GM21447 (cell line): ENCODE measurements at regions not wholly inside any gene's neighbourhood (a gene's known extent, or its start where the extent isn't known, plus 50 kb on each side); places are given as distances from the start of the nearest gene placed in this dataset.
A peak's percentile ranks its signal among the peaks of the same experiment; 100 is the strongest.
"Not testable (repeated sequence)": the region's sequence is repeated elsewhere in the genome, so short reads cannot be mapped to it uniquely, and the experiment has no call there.

Source experiments
- ATAC-seq: cut with Tn5 transposase; IDR thresholded peaks from one replicate; pipeline ENCODE4 v1.9.1; 2021; ENCODE audit not compliant: unreplicated experiment

DNA sequence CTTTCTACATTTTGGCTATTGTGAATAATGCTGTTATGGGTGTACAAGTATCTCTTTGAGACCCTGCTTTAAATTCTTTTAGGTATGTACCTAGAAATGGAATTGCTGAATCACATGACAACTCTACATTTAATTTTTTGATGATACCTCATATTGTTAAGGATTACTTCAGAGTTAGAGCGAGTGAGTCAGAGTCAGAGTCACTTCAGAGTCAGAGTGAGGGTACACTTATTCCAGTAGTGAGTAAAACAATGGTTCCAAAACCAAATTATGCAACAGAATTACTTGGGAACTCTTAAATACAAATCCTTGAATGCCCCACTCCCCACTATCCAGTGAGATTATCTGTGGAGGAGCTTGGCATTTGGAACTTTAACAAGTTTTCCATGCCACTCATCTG is 50.3 kb upstream of the SNRK start:
- no peak for ATAC-seq

DNA sequence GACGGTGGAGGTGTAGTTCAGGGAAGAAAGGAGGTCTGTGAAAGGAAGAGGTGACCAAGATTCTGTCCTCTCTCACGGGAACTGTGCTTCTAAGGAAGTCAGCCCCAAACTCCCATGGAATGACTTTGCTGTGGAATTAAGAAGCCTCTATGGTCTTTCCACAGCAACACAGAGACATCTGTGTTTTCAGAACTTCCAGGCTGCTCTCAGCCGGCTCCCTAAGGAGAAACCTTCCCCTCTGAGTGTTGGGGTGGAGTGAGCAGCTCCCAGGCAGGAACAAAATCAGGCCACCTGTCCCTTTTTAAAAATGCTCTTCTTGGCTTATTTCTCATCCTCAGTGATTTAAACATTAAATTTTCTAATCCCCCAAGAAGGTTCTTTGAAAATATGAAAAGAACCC is 53.3 kb upstream of the SNRK start:
- no peak for ATAC-seq

DNA sequence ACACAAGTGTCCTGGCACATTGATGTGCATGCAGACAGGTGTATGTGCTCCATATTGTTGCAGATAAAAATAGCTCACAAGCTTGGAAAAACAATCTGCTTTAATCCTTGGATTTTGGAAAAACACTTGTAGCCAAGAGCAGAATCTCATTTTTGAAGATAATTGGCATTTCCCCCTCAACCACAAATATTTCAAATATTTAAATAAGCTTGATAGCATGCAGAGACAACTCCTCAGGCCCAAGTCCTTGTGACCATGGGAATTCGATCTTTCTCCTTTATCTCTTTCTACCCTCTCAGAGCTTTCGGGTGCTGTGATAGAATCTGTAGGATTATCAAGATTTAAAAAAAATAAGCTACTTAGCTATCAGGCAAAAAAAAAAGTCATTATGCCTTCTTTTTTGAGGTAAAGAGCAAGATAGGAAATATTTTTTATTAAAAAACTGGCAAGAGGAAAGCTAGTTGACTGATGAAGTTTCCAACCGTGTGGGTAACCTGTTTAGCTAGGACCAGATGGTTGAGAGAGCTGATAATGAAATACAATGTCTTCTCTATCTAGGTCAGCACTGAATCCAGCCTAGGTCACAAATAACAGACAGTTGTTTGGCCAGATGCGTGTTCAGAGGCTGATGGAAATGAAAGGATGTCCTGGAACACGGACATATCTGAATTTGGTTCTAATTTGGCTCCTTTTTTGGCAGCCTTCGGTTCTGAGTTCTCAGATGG is 54.9 kb upstream of the SNRK start:
- ATAC-seq: no peak

DNA sequence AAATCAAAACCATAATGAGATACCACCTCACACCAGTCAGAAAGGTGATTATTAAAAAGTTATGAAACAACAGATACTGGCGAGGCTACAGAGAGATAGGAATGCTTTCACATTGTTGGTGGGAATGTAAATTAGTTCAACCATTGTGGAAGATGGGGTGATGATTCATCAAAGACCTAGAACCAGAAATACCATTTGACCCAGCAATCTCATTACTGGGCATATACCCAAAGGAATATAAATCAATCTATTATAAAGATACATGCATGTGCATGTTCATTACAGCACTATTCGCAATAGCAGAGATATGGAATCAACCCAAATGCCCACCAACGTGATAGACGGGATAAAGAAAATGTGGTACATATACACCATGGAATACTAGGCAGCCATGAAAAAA is 56.5 kb upstream of the SNRK start:
- not testable (repeated sequence) for ATAC-seq

DNA sequence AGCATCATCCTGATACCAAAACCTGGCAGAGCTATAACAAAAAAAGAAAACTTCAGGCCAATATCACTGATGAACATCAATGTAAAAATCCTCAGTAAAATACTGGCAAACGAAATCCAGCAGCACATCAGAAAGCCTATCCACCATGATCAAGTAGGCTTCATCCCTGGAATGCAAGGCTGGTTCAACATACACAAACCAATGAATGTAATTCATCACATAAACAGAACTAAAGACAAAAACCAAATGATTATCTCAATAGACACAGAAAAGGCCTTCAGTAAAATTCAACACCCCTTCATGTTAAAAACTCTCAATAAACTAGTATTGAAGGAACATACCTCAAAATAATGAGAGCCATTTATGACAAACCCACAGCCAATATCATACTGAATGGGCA is 58.7 kb upstream of the SNRK start:
- ATAC-seq: not testable (repeated sequence)

DNA sequence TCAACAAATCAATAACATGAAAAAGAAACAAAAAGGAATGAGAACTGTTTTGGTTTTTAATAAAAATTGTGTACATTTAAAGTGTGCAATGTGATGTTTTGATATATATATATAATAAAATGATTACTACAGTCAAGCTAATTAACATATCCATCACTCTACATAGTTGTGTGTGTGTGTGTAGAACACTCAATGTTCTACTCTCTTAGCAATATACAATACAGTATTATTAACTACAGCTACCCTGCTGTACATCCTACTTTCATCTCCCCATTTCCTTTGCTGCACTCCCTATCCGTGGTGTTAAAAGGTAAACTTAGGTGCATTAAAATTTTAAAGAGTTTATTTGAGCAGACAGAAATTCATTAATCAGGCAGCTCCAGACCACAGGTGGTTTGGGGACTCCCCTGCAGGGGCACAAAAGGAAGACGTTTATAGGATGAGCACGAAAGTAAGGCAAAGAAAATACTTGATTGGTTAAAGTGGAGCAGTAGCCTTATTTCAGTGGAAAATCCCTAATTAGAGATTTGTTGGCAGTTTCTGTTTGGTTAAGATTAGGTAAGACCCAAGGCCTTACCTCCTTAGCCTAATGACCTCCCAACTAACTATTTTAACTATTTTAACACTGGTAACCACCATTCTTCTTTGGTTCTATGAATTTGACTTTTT is 61.8 kb upstream of the SNRK start:
- ATAC-seq: no peak

DNA sequence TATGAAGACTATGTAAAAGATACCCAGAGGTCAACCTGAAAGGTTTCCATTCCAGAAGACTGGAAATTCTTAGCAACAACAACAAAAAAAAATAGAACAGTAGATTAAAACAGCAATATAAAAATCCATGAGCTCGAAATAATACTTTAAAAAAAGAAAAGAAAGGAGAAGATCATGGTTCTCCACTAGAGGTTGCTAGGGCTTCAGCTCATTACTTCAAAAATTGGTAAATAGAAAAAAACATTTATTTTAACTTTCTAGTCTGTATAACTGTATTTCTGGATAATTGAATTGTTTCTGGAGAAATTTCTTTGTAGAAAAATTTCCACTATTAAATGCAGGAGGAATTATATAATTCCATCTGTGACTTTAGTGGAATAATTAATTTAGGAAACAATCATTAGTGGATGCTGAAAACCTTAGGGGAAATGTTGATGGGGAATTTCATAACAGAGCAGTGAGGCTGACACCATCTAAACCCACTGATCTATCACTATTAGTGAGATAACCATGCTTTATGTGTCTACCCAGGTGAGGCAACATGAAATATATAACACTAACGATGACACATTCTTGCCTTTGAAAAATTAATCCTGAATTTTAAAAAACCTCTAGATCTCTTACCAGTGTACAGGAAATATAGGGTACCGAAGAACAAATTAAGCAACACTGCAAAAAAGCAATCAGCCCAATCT is 62.5 kb upstream of the SNRK start:
- no peak for ATAC-seq

DNA sequence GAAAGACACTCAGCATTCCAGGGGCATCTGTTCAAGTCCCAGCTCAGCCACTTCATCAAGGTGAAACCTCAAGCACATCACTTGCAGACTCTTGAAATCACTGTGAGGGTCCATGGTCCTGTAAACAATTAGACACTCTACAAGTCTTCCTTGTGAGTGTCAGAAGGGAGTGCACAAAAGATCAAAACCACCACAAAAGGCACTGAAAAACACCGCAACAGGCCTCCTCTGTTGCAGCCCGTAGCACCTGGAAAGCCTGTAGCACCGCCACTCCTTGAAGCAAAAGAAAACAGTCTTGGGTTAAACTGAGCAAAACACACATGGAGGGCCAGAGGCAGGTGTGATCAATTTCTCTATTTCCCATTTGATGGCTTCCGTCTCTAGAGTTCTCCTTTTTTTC is 63.8 kb upstream of the SNRK start:
- ATAC-seq: no peak

DNA sequence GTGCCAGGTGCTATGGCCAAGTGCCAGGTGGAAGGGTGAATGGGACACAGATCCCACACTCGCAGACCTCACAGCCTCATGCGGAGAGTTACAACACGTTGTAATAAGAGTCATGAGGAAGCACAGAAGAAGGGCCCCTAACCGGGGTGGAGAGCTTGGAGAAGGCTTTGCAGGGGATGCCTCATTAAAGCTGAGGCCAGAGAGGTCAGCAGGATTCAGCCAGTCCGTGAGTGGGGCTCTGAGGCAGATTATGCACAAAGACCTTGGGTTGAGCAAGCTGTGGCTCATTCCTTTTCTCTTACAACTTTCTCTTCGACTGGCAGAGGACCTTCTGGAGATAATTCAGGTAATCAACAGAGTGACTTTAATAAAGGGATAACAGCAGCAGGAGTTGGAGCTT is 65.3 kb upstream of the SNRK start:
- no peak for ATAC-seq

DNA sequence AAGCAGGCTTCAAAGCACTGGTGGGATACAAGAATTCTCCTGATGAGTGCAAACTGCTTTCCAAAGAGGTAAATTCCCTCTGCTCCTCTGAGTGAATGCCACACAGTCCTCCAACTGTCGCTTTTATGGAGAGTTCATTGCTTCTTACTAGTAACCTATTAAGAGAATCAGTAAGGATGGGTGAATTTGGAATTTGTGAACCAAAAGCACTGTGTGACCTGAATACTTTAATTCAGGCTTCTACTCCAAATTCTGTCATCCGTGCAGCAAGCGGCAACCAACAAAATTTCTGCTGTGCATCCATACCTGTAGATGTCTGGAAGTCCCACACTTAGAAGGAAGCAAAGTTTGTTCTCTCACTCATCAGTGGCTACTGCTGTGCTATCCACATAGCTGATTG is 66.7 kb upstream of the SNRK start:
- no peak for ATAC-seq

DNA sequence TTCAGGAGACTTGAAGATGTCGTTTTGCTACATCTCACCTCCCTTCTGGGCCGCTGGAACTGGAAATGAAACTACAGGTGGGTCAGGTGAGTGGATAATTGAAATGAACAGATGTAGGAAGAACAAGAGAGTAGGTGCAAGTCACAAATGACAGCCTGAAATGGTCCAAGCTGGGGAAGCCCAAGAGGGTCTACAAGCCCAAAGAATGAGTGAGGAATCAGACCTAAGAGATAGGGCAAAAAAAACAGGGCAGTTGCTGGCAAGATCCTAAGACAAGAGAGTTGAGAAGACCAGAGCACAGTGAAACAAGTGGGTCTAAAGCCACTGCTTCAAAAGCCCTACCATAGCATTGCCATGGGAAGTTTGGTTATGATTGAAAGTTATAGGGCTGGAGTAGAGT is 67.4 kb upstream of the SNRK start:
- ATAC-seq: no peak

DNA sequence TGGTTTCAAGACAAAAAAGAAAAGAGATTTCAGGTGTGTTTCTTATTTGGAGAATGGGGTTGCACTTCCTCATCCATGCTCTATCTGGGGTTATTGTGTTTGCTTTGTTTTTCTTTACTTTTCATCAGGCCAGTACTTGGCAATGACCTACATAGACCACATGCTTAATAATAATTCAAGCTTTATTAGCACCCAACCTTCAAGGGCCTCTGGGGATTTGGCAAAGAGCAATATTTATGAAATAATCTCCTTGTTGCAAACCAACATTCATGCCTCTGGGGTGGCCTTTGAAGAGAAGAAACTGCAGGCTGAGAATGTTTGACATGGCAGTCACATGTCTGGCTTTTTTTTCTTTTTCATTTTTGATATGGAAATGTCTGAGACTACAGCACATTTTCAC is 68.2 kb upstream of the SNRK start:
- ATAC-seq: no peak

DNA sequence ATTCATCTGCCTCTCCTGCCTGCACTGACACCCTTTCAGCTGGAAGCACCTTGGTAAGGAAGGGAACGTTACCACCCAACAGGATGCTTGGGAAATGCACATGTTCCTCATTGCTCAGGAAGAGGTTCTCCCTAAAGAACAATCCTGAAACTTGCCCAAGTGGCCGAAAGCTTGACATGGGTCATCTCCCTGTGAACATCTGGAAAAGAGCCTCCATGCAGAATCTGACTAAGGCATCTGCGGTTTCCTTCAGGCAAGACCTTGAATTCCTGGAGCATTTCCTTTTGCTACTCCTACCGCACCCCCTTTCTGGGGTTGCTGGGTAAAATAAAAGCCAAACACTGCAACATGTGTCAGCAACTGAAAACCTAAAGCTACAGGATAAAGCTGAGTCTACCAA is 68.7 kb upstream of the SNRK start:
- ATAC-seq: no peak

DNA sequence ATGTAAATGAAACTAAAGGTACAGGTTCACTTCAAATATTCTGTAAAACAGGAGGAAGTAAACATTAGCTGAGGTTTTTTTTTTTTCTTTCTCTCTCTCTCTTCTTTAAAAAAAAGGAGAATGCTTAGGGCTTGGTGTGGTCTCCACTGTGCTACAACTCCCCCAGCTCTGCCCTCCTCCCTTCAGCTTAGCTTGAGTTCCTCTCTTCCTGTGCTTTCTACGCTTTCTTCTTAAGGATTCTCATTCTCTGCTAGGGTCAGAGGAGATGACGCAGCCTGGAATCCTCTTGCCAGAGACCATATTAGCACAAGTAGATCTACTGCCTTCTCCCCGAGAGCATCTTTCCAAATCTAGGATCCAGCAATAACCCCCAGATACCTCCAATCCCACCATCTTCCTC is 69.1 kb upstream of the SNRK start:
- no peak for ATAC-seq

DNA sequence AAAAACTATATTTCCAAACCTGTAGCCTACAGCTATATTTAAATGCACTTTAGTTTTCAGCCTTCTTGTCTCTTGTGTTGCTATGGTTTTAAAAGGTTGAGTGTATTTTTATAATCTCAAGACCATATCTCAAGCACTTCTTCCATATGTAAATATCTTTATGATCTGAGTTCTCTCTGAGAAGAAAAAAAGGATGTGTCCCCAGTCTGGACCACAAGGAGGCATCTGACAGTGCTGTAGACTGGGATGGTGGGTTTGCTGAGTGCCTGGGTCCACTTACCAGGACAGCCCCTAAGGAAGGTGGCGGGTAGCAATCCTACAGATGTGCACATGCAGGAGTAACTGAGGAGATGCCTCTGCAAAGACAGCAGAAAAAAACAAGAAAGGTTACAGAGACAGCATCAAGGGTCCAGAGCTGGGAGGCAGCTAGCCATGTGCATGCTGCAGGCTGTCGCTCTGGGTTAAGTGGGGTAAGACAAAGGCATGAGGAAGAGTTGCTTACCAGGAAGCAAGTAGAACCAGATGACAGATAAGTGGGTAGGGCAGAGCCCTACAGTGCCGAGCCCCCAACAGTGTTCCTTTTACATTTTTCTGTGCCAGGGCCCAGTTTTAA is 70.6 kb upstream of the SNRK start:
- ATAC-seq: no peak

DNA sequence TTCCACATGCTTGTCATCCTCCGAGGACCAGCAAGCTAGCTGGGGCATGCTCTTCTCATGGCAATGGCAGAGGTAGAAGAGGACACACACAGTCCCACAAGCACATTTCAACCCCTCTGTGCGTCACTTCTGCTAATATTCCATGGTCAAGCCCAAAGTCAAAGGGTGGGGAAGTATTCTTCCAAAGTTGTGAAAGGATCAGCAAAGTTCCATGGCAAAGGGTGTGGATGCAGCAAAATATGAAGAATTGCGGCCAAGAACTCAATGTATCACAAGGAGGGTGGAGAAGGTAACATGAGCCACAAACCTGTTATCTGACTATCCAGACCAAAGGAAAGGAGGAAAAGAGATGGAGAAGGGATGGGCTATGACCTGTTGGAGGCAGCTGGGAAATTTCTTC is 71.2 kb upstream of the SNRK start:
- no peak for ATAC-seq

DNA sequence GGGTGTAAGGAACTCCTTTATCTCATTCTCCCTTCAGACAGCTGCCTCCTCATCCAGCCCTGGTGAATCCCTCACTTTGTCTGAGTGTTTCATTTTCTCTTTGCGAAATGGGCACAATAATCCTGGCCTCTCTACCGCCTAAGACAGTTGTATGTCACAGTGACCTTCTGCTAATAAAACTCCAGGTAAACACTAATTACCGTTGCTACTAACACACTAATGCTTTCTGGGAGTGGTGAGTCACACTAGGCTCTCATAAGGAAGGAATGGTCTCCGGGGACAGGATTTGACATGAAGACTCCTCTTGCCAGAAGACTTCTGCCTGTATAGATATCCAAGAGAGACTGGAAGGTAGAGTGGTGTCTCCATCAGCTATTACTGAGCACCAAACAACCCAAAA is 71.7 kb upstream of the SNRK start:
- no peak for ATAC-seq

DNA sequence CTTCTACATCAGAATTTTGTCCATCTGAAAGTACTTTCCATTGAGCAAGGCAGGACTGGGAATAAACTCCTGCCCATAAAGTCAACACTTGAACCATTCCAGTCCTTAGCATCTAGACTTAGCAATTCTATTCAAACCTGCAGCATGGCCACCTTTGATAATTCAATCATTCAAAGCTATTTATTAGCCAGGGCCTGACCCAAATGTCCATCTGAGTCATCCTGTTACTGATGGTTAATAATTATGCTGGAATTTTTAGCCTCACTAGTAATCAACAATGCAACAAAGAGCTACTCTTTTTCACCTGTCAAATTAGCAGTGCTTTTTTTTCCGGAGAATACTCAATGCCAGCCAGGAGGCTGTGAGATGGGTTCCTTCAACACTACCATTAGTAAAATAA is 72.7 kb upstream of the SNRK start:
- peak; percentile 63 for ATAC-seq

DNA sequence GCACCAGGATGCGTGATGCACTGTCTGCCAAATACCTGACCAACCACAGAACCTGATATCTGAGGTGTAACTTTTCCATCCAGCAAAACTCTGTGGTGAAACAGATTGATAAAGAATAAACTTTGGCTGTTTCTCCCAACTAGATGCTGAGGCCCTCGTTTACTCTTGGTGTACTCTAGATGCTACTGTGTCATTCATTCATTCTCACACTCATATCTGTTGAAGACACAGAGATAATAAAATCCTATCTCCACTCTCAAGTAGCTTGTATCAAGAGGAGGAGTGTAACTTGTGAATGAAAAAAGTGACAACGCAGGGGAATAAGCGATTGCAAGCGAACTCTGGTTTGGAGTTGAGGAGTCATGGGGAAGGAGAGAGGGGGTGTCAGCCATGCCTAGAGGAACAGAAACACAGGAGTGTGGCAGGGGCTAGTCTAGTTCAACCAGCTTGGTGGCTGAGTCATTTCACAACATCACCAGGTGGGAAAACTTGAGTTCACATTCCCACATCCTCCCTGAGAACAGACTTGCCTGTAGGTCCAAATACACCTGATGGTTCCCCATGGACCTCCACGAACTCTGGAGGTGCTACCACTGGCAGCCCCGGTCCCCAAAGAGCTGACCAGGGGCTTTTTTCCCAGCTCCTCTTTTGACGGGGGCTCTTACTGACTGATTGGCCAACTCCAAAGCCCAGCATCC is 73.3 kb upstream of the SNRK start:
- ATAC-seq: peak; percentile 41

DNA sequence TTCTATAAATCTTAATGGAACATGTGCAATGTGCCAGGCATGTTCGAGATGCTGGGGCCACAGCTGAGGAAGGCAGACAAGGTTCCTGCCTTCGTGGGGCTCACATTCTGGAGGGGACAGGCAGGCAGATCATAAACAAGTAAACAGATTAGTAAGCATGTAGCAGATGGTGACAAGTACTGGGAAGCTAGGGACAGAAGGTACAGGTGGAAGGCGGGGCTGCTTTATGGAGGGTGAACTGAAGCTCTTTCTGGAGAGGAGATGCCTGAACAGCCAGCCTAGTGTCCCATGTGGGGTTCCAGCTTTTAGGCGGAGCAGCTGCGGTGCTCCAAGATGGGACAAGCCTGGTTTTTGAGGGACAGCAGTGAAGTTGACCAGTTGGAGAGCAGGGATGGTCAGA is 74.7 kb upstream of the SNRK start:
- no peak for ATAC-seq
